EH (cell line): ENCODE measurements at regions not wholly inside any gene's neighbourhood (a gene's known extent, or its start where the extent isn't known, plus 50 kb on each side); places are given as distances from the start of the nearest gene placed in this dataset.

Source experiments
- DNase-seq: peaks from one replicate; pipeline ENCODE4 v3.0.0-alpha.2; 2015; ENCODE audit warnings: low read depth

- DNase-seq = peak; percentile 93
These were observed 271.8 kb downstream of the AEBP2 start for GRCh38 chr12:19710811-19711793.

- DNase-seq = peak; percentile 94
These were observed 272.7 kb downstream of the AEBP2 start for GRCh38 chr12:19712041-19712440.

- no peak for DNase-seq
These were observed 279.1 kb downstream of the AEBP2 start for GRCh38 chr12:19718401-19718800.

GRCh38 chr12:19719672-19720071 is 280.4 kb downstream of the AEBP2 start:
- DNase-seq = peak; percentile 48

GRCh38 chr12:19726122-19726521 is 286.8 kb downstream of the AEBP2 start:
- no peak for DNase-seq

- no peak for DNase-seq
These were observed 287.3 kb downstream of the AEBP2 start for GRCh38 chr12:19726592-19726991.

- DNase-seq = no peak
These were observed 297.7 kb downstream of the AEBP2 start for GRCh38 chr12:19737019-19737418.

DNA sequence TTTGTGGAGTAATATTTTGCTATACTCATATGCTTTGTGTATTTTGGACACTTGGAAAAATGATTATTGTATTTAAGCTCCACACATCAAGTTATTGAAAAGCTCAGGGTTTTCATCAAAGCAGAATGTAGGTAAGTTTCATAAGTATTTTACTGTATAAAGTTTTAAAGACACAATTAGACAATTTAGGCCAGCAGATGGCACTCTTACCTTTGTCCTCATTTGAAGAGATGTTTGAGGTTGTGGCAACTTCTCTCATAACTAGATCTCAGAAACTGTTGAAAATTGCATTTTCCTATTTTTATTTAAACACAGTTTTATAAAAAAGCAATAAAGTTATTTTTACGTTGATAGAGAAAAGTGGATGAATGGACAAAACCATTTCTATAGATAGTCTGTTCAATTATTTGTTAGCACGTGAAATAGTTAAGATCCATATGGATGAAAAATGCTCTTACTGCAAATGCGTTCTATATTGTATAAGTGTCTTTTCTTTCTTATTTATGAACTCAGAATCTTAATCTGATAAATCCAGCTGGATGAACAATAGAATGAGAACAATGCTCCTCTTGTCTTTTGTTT is 300.0 kb downstream of the AEBP2 start:
- DNase-seq = peak; percentile 77

DNA sequence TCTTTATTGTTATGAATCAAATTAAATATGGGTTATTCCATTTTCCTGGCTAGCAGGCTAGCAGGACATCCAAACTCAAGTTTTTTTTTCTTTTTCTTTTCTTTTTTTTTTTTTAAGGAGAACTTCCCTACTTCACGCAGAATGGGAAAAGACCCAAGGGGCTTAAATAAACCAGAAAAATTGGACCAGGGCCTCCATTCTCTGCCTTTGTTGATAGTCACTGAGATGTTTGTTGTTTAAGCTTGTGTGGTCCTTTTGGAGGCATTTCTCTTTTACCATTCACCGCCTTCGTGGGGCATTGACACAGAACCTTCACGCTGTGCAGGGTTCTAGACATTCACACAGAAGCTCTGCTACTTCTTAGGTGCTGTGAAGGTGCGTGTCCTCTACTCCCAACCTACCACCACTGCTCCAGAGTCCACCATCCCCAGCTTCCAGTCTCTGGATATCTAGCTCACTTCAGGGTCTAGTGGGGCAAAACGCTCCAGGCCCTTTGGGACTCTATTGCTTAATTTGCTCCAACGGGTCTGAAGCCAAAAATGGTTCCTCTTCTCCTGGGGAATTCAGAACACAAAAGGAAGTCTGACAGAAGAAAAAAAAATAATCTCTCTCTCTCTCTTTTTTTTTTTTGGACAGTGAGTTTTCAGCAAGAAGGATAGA is 301.3 kb downstream of the AEBP2 start:
- no peak for DNase-seq

- DNase-seq = no peak
These were observed 301.8 kb downstream of the AEBP2 start for GRCh38 chr12:19741132-19741489.

GRCh38 chr12:19744705-19745218 is 305.5 kb downstream of the AEBP2 start:
- DNase-seq = peak; percentile 87

DNA sequence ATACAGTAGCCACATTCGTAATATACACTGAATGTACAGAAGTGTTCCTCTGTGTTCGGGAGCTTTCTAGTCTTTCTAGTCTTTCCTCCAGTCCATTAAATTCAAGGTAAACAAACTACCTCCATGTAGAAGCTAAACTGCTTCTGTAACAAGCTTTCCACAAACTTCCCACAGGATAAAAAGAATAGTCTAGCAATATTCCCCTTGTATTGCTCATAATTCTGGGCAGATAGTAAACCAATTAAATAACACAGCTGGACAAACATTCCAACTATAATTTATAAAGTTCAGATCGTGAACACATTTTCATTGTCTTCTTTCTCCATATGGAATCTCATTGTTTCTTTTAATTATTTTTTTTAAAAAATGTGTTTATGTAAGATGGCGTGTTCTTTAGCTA is 307.2 kb downstream of the AEBP2 start:
- DNase-seq = peak; percentile 52

- DNase-seq = peak; percentile 52
These were observed 310.7 kb downstream of the AEBP2 start for GRCh38 chr12:19749906-19750574.

- peak; percentile 38 for DNase-seq
These were observed 311.8 kb downstream of the AEBP2 start for GRCh38 chr12:19751078-19751477.

DNA sequence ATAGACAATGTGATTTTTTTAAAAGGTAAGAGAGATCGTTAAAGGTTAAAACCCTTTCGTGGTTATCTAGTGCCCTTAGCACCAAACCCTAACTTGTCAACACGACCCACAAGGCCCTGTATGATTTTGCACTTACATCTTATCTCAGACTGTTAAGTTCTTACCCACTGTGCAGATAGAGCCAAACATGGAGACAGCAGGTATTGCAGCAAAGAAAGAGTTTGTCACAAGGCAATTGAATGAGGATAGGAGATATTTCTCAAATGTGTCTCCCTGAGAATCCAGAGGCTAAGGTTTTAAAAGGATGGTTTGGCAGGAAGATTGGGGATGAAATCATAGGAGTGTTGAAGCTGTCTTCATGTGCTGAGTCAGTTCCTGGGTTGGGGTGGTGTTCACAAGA is 313.4 kb downstream of the AEBP2 start:
- peak; percentile 41 for DNase-seq

- DNase-seq = peak; percentile 74
These were observed 315.8 kb downstream of the AEBP2 start for GRCh38 chr12:19755136-19755535.

GRCh38 chr12:19757317-19757877 is 318.1 kb downstream of the AEBP2 start:
- peak; percentile 65 for DNase-seq

- peak; percentile 91 for DNase-seq
These were observed 319.9 kb downstream of the AEBP2 start for GRCh38 chr12:19759227-19759626.

DNA sequence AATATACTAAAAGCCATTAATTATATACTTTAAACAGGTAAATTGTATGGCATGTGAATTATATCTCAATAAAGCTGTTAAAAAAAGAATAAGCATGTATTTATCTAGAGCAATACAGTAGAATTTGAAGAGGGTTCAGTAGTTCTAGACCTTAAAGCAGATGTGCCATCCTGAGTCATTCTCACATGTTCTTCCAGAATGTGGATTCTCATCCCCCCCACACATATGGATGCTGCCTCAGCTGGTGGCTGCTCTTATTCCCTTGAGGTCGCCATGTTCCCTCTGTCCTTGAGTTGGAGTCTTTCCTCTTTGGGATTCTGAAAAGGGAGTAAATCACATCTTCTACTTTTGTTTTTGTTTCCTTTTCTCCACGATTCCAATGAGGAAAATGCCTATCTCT is 321.3 kb downstream of the AEBP2 start:
- DNase-seq = no peak

DNA sequence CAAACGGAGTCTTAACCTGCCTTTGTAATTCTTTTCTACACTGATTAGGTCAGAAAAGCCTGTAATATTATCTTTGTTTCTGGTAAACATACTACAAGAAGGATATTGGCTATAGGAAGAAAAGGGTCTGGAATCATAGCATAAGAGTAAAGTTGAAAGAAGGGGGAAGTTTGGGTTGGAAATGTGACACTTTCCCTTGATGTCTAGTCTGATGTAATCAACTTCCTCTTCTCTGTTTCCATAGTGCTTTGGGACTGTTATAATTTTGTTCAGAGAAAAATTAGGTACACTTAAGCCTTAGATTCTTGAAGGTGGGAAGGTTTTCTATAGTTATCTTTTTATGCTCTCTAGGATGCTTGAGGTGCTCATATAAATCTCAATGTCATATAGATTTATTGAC is 322.2 kb downstream of the AEBP2 start:
- DNase-seq = no peak

DNA sequence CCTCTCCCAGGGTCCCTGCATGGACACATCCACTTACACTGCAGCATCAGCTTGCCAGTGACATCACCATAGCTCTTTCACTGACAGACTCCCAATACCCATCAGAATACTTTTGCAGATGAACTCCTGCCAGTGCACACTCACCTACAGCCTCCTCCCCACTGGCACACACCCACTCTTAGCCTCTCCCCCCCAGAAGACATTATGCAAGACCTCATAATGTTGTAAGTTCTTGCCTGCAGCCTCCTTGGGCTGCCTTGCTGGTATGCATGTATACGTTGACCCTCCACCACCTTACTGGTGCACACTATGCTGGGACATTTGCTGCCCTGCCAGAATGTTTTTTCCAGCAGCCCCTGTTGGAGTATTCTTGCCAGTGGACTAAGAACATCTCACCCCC is 324.2 kb downstream of the AEBP2 start:
- DNase-seq = no peak

- DNase-seq = no peak
These were observed 325.1 kb downstream of the AEBP2 start for GRCh38 chr12:19764408-19764807.
